Astrocyte (in vitro differentiated cells and primary cell): ENCODE measurements at regions not wholly inside any gene's neighbourhood (a gene's known extent, or its start where the extent isn't known, plus 50 kb on each side); places are given as distances from the start of the nearest gene placed in this dataset.
A peak's percentile ranks its signal among the peaks of the same experiment; 100 is the strongest.

Source experiments
- DNase-seq: peaks from one replicate; pipeline ENCODE4 v3.0.0-alpha.2; 2010; ENCODE audit warnings: low read depth
- FAIRE-seq: peaks from 2 replicates; lab custom pipeline; 2011; peaks lifted over from hg19 to GRCh38; lab: Jason Lieb, UNC
- H2AFZ ChIP-seq: 2 replicates; pipeline ENCODE4 v1.6.0; 2012; ENCODE audit warnings: low read depth, low read length, inconsistent platforms
- H3K27ac ChIP-seq: 2 replicates; pipeline ENCODE4 v1.5.1; 2011; ENCODE audit warnings: low read depth, low read length, inconsistent platforms
- H3K27me3 ChIP-seq: 2 replicates; pipeline ENCODE4 v1.6.0; 2011; ENCODE audit warnings: low read length, inconsistent platforms; ENCODE audit not compliant: insufficient read depth
- H3K36me3 ChIP-seq: 2 replicates; pipeline ENCODE4 v1.5.1; 2011; ENCODE audit warnings: low read length, inconsistent platforms; ENCODE audit not compliant: insufficient read depth
- H3K4me1 ChIP-seq: 2 replicates; pipeline ENCODE4 v1.5.1; 2011; ENCODE audit warnings: low read length, inconsistent platforms; ENCODE audit not compliant: insufficient read depth
- H3K4me2 ChIP-seq: 2 replicates; pipeline ENCODE4 v1.6.0; 2012; ENCODE audit warnings: low read length, inconsistent platforms
- H3K4me3 ChIP-seq: 2 replicates; pipeline ENCODE4 v1.5.1; 2011; ENCODE audit warnings: low read depth, mild to moderate bottlenecking, low read length, inconsistent platforms; ENCODE audit not compliant: insufficient read depth
- H3K79me2 ChIP-seq: 2 replicates; pipeline ENCODE4 v1.6.0; 2012; ENCODE audit warnings: mild to moderate bottlenecking, low read length, inconsistent platforms; ENCODE audit not compliant: insufficient read depth
- H3K9ac ChIP-seq: 2 replicates; pipeline ENCODE4 v1.6.0; 2012; ENCODE audit warnings: mild to moderate bottlenecking, low read length, inconsistent platforms
- H3K9me3 ChIP-seq: 2 replicates; pipeline ENCODE4 v1.5.1; 2012; ENCODE audit warnings: low read depth, mild to moderate bottlenecking, low read length, inconsistent platforms; ENCODE audit not compliant: insufficient read depth
- H4K20me1 ChIP-seq: 2 replicates; pipeline ENCODE4 v1.6.0; 2012; ENCODE audit warnings: low read length, inconsistent platforms; ENCODE audit not compliant: insufficient read depth
- H3K27ac Mint-ChIP-seq: one replicate; pipeline ENCODE4 v1.8.0; 2021; ENCODE audit warnings: mild to moderate bottlenecking, mixed read lengths; ENCODE audit not compliant: unreplicated experiment
- H3K27me3 Mint-ChIP-seq: one replicate; pipeline ENCODE4 v1.8.0; 2021; ENCODE audit warnings: low read depth, mixed read lengths; ENCODE audit not compliant: unreplicated experiment
- H3K36me3 Mint-ChIP-seq: one replicate; pipeline ENCODE4 v1.8.0; 2021; ENCODE audit warnings: low read depth, mixed read lengths; ENCODE audit not compliant: unreplicated experiment
- H3K4me1 Mint-ChIP-seq: one replicate; pipeline ENCODE4 v1.8.0; 2021; ENCODE audit warnings: low read depth, mixed read lengths; ENCODE audit not compliant: unreplicated experiment
- H3K4me3 Mint-ChIP-seq: one replicate; pipeline ENCODE4 v1.8.0; 2021; ENCODE audit warnings: mild to moderate bottlenecking, moderate library complexity, mixed read lengths; ENCODE audit not compliant: unreplicated experiment
- H3K9me3 Mint-ChIP-seq: one replicate; pipeline ENCODE4 v1.8.0; 2021; ENCODE audit warnings: mild to moderate bottlenecking, mixed read lengths; ENCODE audit not compliant: unreplicated experiment
- CTCF ChIP-seq: IDR thresholded peaks from 2 replicates; pipeline ENCODE4 v1.5.1; 2011; ENCODE audit warnings: low read depth, mild to moderate bottlenecking, inconsistent platforms, low read length, moderate library complexity; ENCODE audit not compliant: insufficient read depth
- EZH2 ChIP-seq: IDR thresholded peaks from 2 replicates; pipeline ENCODE4 v1.6.1; 2012; ENCODE audit warnings: mild to moderate bottlenecking, low read length, inconsistent platforms; ENCODE audit not compliant: insufficient read depth

- TF ChIP-seq CTCF (no peak), EZH2 (no peak)
- H3K4me3 ChIP-seq: no peak overlapping the region
- no peak overlapping the region for H2AFZ ChIP-seq
- no peak overlapping the region for H3K27ac ChIP-seq
- no peak overlapping the region for H3K9ac ChIP-seq
- no peaks in the 10 kb centered on the region for H3K79me2 ChIP-seq
- peaks cover 5% of the 10 kb centered on the region for H3K9me3 Mint-ChIP-seq
- H3K9me3 ChIP-seq: peaks cover 2% of the 10 kb centered on the region
- H3K4me1 Mint-ChIP-seq: peaks cover 36% of the 10 kb centered on the region
- no peaks in the 10 kb centered on the region for H3K36me3 Mint-ChIP-seq
- no peak overlapping the region for H3K4me2 ChIP-seq
- no peak for DNase-seq
- H3K27ac Mint-ChIP-seq: no peak overlapping the region
- H3K27me3 Mint-ChIP-seq: no peaks in the 10 kb centered on the region
- H3K27me3 ChIP-seq: no peaks in the 10 kb centered on the region
- no peak for FAIRE-seq
- no peak overlapping the region for H3K4me3 Mint-ChIP-seq
- no peaks in the 10 kb centered on the region for H4K20me1 ChIP-seq
- H3K36me3 ChIP-seq: no peaks in the 10 kb centered on the region
- H3K4me1 ChIP-seq: no peaks in the 10 kb centered on the region
Measured at GRCh38 chr15:27665002-27665401, 434.1 kb downstream of the OCA2 start.

GRCh38 chr15:27662892-27663291, 436.2 kb downstream of the OCA2 start:
- Mint-ChIP-seq H3K4me1 (peaks cover 36% of the 10 kb centered on the region), H3K9me3 (peaks cover 5% of the 10 kb centered on the region), H3K36me3 (no peaks in the 10 kb centered on the region), H3K27me3 (no peaks in the 10 kb centered on the region), H3K4me3 (no peak overlapping the region), H3K27ac (no peak overlapping the region)
- TF ChIP-seq CTCF (no peak), EZH2 (no peak)
- peak; percentile 26 for DNase-seq
- Histone ChIP-seq H3K4me1 (no peaks in the 10 kb centered on the region), H3K79me2 (no peaks in the 10 kb centered on the region), H3K4me3 (no peak overlapping the region), H3K27me3 (no peaks in the 10 kb centered on the region), H4K20me1 (no peaks in the 10 kb centered on the region), H3K9ac (no peak overlapping the region), H3K36me3 (no peaks in the 10 kb centered on the region), H3K4me2 (no peak overlapping the region), H3K9me3 (peaks cover 2% of the 10 kb centered on the region), H3K27ac (no peak overlapping the region), H2AFZ (no peak overlapping the region)
- FAIRE-seq: no peak

- H3K27me3 ChIP-seq: no peaks in the 10 kb centered on the region
- H3K9me3 ChIP-seq: peaks cover 2% of the 10 kb centered on the region
- Mint-ChIP-seq H3K27me3 (no peaks in the 10 kb centered on the region), H3K4me3 (no peak overlapping the region), H3K4me1 (peaks cover 36% of the 10 kb centered on the region), H3K27ac (peak overlapping the region; percentile 0), H3K9me3 (peaks cover 5% of the 10 kb centered on the region), H3K36me3 (no peaks in the 10 kb centered on the region)
- no peak for TF ChIP-seq EZH2
- no peak for TF ChIP-seq CTCF
- no peak overlapping the region for H2AFZ ChIP-seq
- no peaks in the 10 kb centered on the region for H3K79me2 ChIP-seq
- no peak overlapping the region for H3K4me2 ChIP-seq
- no peak overlapping the region for H3K27ac ChIP-seq
- H3K36me3 ChIP-seq: no peaks in the 10 kb centered on the region
- DNase-seq: peak; percentile 31
- H3K4me1 ChIP-seq: no peaks in the 10 kb centered on the region
- no peaks in the 10 kb centered on the region for H4K20me1 ChIP-seq
- FAIRE-seq: no peak
- H3K9ac ChIP-seq: no peak overlapping the region
- no peak overlapping the region for H3K4me3 ChIP-seq
Measured at GRCh38 chr15:27660676-27661075, 438.4 kb downstream of the OCA2 start.
